Spleen (tissue), 7 donors: ENCODE measurements at regions not wholly inside any gene's neighbourhood (a gene's known extent, or its start where the extent isn't known, plus 50 kb on each side); places are given as distances from the start of the nearest gene placed in this dataset.
"Not testable (repeated sequence)": the region's sequence is repeated elsewhere in the genome, so short reads cannot be mapped to it uniquely, and the experiment has no call there.

ENCODE experiments used
- POLR2A ChIP-seq, 3 donors: fragments of 450-650 bp; IDR thresholded peaks; one replicate each; pipeline ENCODE4 v1.5.1; 2017; ENCODE audit warnings: antibody characterized with exemption in 3 of 3, mild to moderate bottlenecking in 1 of 3
- POLR2AphosphoS5 ChIP-seq, 3 donors: sonication (generic); formaldehyde crosslinking; IDR thresholded peaks; one replicate each; pipeline ENCODE4 v1.5.1; 2017; ENCODE audit warnings: antibody characterized with exemption in 3 of 3
- TF ChIP-seq, protein P1 (sequence below), 11 experiments: fragments of 200-600 bp in 7 of 11; fragments of 450-650 bp in 4 of 11; sonication (generic) in 4 of 11; IDR thresholded peaks in 8 of 11; conservative IDR thresholded peaks in 3 of 11; 1 replicate in 7 of 11; 2 replicates in 4 of 11; pipeline versions ENCODE4 v1.4.0 to v1.8.0; 2016 to 2021; ENCODE audit warnings: antibody characterized with exemption in 11 of 11, inconsistent platforms in 4 of 11, mild to moderate bottlenecking in 1 of 11
- donor health status: DM: no; HTN: no; CAD: no; lungs with moderate emphysema.
- donor health status: DM: no; HTN: no; CAD: no.
- donor health status: DM: no; HTN: no; CAD: no.

DNA sequence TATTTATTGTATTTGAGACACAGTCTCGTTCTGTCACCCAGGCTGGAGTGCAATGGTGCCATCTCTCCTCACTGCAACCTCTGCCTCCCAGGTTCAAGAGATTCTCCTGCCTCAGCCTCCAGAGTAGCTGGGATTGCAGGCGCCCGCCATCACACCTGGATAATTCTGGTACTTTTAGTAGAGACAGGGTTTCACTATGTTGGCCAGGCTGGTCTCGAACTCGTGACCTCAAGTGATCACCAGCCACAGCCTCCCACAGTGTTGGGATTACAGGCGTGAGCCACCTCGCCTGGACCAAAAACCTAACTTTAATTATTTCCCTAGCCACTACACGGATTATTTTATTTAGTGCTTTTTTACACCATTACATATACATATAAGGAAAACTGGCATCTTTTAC is 1674.0 kb downstream of the SPATA31A7 start:
- TF ChIP-seq, protein P1, sequence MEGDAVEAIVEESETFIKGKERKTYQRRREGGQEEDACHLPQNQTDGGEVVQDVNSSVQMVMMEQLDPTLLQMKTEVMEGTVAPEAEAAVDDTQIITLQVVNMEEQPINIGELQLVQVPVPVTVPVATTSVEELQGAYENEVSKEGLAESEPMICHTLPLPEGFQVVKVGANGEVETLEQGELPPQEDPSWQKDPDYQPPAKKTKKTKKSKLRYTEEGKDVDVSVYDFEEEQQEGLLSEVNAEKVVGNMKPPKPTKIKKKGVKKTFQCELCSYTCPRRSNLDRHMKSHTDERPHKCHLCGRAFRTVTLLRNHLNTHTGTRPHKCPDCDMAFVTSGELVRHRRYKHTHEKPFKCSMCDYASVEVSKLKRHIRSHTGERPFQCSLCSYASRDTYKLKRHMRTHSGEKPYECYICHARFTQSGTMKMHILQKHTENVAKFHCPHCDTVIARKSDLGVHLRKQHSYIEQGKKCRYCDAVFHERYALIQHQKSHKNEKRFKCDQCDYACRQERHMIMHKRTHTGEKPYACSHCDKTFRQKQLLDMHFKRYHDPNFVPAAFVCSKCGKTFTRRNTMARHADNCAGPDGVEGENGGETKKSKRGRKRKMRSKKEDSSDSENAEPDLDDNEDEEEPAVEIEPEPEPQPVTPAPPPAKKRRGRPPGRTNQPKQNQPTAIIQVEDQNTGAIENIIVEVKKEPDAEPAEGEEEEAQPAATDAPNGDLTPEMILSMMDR (IDR thresholded peaks at IDR 0.05 in 8 of 11, conservative IDR thresholded peaks at IDR 0.05 in 3 of 11), result not testable (repeated sequence)
- not testable (repeated sequence) for TF ChIP-seq POLR2A, POLR2AphosphoS5 (IDR thresholded peaks at IDR 0.05)
